PC-3 (cell line): ENCODE measurements at regions not wholly inside any gene's neighbourhood (a gene's known extent, or its start where the extent isn't known, plus 50 kb on each side); places are given as distances from the start of the nearest gene placed in this dataset.
"Not testable (repeated sequence)": the region's sequence is repeated elsewhere in the genome, so short reads cannot be mapped to it uniquely, and the experiment has no call there.

Experiments used
- ATAC-seq: fragments of 200-7000 bp; cut with Tn5 transposase; 2 replicates; pipeline ENCODE4 v1.9.1; 2020; ENCODE audit warnings: mild to moderate bottlenecking, moderate library complexity
- BruUV-seq: library from RNA; stranded (reverse); fragments of 400-500 nt; replicated peaks from 2 replicates; lab custom pipeline; 2021; lab: Mats Ljungman, UMichigan
- CTCF ChIA-PET: fragments of 300-600 bp; sonication (Branson Sonifier 250); formaldehyde crosslinking; loops from one replicate; lab custom pipeline; 2022; ENCODE audit warnings: antibody characterized with exemption; lab: Charles Lee
- POLR2A ChIA-PET: fragments of 300-600 bp; sonication (Branson Sonifier 250); formaldehyde crosslinking; loops from one replicate; lab custom pipeline; 2022; ENCODE audit warnings: antibody characterized with exemption; ENCODE audit not compliant: unreplicated experiment; lab: Charles Lee
- DNase-seq: peaks from one replicate; pipeline ENCODE4 v3.0.0-alpha.2; 2015
- H2AFZ ChIP-seq: fragments of 300-600 bp; sonication (generic); 2 replicates; pipeline ENCODE4 v1.6.0; 2016; ENCODE audit warnings: antibody characterized with exemption, low read length
- H3F3A ChIP-seq: fragments of 300-600 bp; sonication (generic); one replicate; pipeline ENCODE4 v1.6.0; 2017; ENCODE audit warnings: antibody characterized with exemption, low read length, control low read depth, mild to moderate bottlenecking; ENCODE audit not compliant: unreplicated experiment
- H3K27ac ChIP-seq: fragments of 300-600 bp; sonication (generic); 2 replicates; pipeline ENCODE4 v1.5.1; 2016; ENCODE audit warnings: mild to moderate bottlenecking, low read length
- H3K27me3 ChIP-seq: fragments of 300-600 bp; sonication (generic); 2 replicates; pipeline ENCODE4 v1.6.1; 2016; ENCODE audit warnings: low read length, mixed read lengths
- H3K36me3 ChIP-seq: fragments of 300-600 bp; sonication (generic); 2 replicates; pipeline ENCODE4 v1.6.1; 2016; ENCODE audit warnings: low read depth, mixed run types, low read length, mixed read lengths
- H3K4me1 ChIP-seq: fragments of 300-600 bp; sonication (generic); 2 replicates; pipeline ENCODE4 v1.5.1; 2016; ENCODE audit warnings: low read length; ENCODE audit not compliant: insufficient read depth
- H3K4me2 ChIP-seq: fragments of 300-600 bp; sonication (generic); 2 replicates; pipeline ENCODE4 v1.6.0; 2016; ENCODE audit warnings: low read length
- H3K4me3 ChIP-seq: fragments of 300-600 bp; sonication (generic); 2 replicates; pipeline ENCODE4 v1.5.1; 2016; ENCODE audit warnings: mild to moderate bottlenecking, low read length, mixed read lengths
- H3K79me2 ChIP-seq: fragments of 300-600 bp; sonication (generic); 2 replicates; pipeline ENCODE4 v1.6.1; 2017; ENCODE audit warnings: low read length, mixed read lengths
- H3K9ac ChIP-seq: fragments of 300-600 bp; sonication (generic); 2 replicates; pipeline ENCODE4 v1.6.0; 2016; ENCODE audit warnings: mild to moderate bottlenecking, low read length
- H3K9me2 ChIP-seq: fragments of 300-600 bp; sonication (generic); replicated peaks from 2 replicates; pipeline ENCODE4 v1.6.1; 2016; ENCODE audit warnings: mixed run types, low read length, mixed read lengths
- H3K9me3 ChIP-seq: fragments of 300-600 bp; sonication (generic); 2 replicates; pipeline ENCODE4 v1.6.1; 2016; ENCODE audit warnings: low read length, mixed read lengths
- H4K20me1 ChIP-seq: fragments of 300-600 bp; sonication (generic); 2 replicates; pipeline ENCODE4 v1.6.1; 2016; ENCODE audit warnings: low read length, mixed read lengths
- intact Hi-C: fragments of 100-400 bp; cut with micrococcal nuclease; formaldehyde crosslinking; loops from 2 replicates; pipeline ENCODE4 v1.9.0; 2023

DNA sequence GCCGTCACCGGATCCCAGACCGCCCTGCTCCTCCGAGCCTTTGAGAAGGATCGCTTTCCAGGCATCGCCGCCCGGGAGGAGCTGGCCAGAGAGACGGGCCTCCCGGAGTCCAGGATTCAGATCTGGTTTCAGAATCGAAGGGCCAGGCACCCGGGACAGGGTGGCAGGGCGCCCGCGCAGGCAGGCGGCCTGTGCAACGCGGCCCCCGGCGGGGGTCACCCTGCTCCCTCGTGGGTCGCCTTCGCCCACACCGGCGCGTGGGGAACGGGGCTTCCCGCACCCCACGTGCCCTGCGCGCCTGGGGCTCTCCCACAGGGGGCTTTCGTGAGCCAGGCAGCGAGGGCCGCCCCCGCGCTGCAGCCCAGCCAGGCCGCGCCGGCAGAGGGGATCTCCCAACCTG lies 127.0 kb upstream of the FRG2B start:
- ATAC-seq, CTCF ChIA-PET, H3K36me3 ChIP-seq, H3K9me2 ChIP-seq, H3K4me1 ChIP-seq, H3K4me3 ChIP-seq, H2AFZ ChIP-seq, H3K79me2 ChIP-seq, POLR2A ChIA-PET, H3K9me3 ChIP-seq, H3F3A ChIP-seq, H3K9ac ChIP-seq, intact Hi-C loops, BruUV-seq, H4K20me1 ChIP-seq, H3K27ac ChIP-seq, DNase-seq, H3K27me3 ChIP-seq, H3K4me2 ChIP-seq: not testable (repeated sequence)
